NCI-H146 treated with DMSO at 0.1 percent for 48 hours (cell line): ENCODE measurements at regions not wholly inside any gene's neighbourhood (a gene's known extent, or its start where the extent isn't known, plus 50 kb on each side); places are given as distances from the start of the nearest gene placed in this dataset.
"Not testable (repeated sequence)": the region's sequence is repeated elsewhere in the genome, so short reads cannot be mapped to it uniquely, and the experiment has no call there.

ENCODE experiments used
- DNase-seq: peaks from one replicate; lab custom pipeline; 2025; ENCODE audit not compliant: unreplicated experiment; lab: John Stamatoyannopoulos, UW

- DNase-seq: no peak
These were observed 750.9 kb upstream of the GOT2 start for GRCh38 chr16:59484833-59485516.

GRCh38 chr16:59478838-59479237 is 744.7 kb upstream of the GOT2 start:
- DNase-seq: no peak

- DNase-seq: no peak
These were observed 736.4 kb upstream of the GOT2 start for GRCh38 chr16:59470556-59470955.

GRCh38 chr16:59469266-59469665 is 735.1 kb upstream of the GOT2 start:
- no peak for DNase-seq

- no peak for DNase-seq
These were observed 729.7 kb upstream of the GOT2 start for GRCh38 chr16:59463776-59464175.

GRCh38 chr16:59459806-59460205 is 725.7 kb upstream of the GOT2 start:
- DNase-seq: no peak

- no peak for DNase-seq
These were observed 721.4 kb upstream of the GOT2 start for GRCh38 chr16:59455497-59455896.

GRCh38 chr16:59450513-59450912 is 716.4 kb upstream of the GOT2 start:
- DNase-seq: not testable (repeated sequence)

GRCh38 chr16:59440502-59440901 is 706.4 kb upstream of the GOT2 start:
- DNase-seq: no peak

- no peak for DNase-seq
These were observed 698.8 kb upstream of the GOT2 start for GRCh38 chr16:59432896-59433295.

- DNase-seq: no peak
These were observed 698.2 kb upstream of the GOT2 start for GRCh38 chr16:59432276-59432675.

GRCh38 chr16:59424714-59425273 is 690.7 kb upstream of the GOT2 start:
- no peak for DNase-seq

- DNase-seq: no peak
These were observed 678.1 kb upstream of the GOT2 start for GRCh38 chr16:59411961-59412841.

- DNase-seq: no peak
These were observed 676.3 kb upstream of the GOT2 start for GRCh38 chr16:59410451-59410850.

- DNase-seq: no peak
These were observed 671.7 kb upstream of the GOT2 start for GRCh38 chr16:59405802-59406201.

GRCh38 chr16:59404509-59404908 is 670.4 kb upstream of the GOT2 start:
- DNase-seq: no peak

- DNase-seq: no peak
These were observed 666.7 kb upstream of the GOT2 start for GRCh38 chr16:59400830-59401229.

GRCh38 chr16:59397638-59398037 is 663.5 kb upstream of the GOT2 start:
- DNase-seq: no peak

- no peak for DNase-seq
These were observed 660.4 kb upstream of the GOT2 start for GRCh38 chr16:59394526-59394925.

GRCh38 chr16:59392911-59393310 is 658.8 kb upstream of the GOT2 start:
- DNase-seq: no peak

GRCh38 chr16:59391617-59392364 is 657.7 kb upstream of the GOT2 start:
- DNase-seq: no peak
